ENCODE measurements at regions not wholly inside any gene's neighbourhood (a gene's known extent, or its start where the extent isn't known, plus 50 kb on each side); places are given as distances from the start of the nearest gene placed in this dataset.
"Not testable (repeated sequence)": the region's sequence is repeated elsewhere in the genome, so short reads cannot be mapped to it uniquely, and the experiment has no call there.

DNA sequence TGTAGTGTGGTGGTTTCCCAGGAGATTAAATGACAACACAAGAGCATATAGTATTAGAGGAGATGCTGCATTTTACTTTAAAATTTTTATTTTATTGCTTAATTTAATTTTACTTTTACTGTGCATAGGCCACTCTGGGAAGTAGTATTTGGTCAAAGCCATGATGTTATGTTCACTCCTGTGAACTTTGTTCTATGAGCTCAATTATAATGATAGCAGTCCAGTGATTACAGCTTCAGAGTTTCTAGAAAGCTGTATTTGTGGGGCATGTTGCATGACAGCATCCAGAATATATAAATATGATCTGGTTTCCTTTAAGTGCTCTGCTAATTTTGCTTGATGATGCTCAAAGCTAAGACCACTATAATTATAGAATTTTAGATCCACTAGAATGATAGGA is 338.6 kb downstream of the NSUN3 start:
- TF ChIP-seq, protein P1, sequence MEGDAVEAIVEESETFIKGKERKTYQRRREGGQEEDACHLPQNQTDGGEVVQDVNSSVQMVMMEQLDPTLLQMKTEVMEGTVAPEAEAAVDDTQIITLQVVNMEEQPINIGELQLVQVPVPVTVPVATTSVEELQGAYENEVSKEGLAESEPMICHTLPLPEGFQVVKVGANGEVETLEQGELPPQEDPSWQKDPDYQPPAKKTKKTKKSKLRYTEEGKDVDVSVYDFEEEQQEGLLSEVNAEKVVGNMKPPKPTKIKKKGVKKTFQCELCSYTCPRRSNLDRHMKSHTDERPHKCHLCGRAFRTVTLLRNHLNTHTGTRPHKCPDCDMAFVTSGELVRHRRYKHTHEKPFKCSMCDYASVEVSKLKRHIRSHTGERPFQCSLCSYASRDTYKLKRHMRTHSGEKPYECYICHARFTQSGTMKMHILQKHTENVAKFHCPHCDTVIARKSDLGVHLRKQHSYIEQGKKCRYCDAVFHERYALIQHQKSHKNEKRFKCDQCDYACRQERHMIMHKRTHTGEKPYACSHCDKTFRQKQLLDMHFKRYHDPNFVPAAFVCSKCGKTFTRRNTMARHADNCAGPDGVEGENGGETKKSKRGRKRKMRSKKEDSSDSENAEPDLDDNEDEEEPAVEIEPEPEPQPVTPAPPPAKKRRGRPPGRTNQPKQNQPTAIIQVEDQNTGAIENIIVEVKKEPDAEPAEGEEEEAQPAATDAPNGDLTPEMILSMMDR (IDR thresholded peaks at IDR 0.05; ENCODE audit: insufficient read depth, missing control alignments), result no peak
- no peak for FAIRE-seq
- no peak for DNase-seq (ENCODE audit: insufficient read length, low spot score)

DNA sequence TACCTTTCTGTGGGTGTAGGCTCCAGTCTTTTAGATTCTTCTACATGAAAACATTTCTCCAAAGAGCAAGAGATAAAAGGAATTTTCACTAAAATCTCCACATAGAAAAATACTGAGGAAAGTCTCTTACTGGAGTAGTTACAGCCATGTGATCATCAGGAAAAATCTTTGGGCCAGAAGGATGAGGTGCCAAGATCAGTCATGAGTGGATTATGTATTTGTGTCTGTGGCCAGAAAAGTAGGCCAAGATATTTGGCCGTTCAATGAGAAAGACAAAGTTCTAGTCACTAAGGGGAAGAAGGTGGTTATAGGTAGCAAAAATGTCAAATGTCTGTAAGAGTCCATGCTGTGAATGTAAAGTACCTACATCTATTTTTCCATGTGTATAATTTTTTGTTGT is 339.3 kb downstream of the NSUN3 start:
- no peak for FAIRE-seq

GRCh38 chr3:94405258-94406035 is 342.6 kb downstream of the NSUN3 start:
- DNase-seq (ENCODE audit: insufficient read length, low spot score), result no peak

More for the DNA sequence above, 339.3 kb downstream of the NSUN3 start:
- DNase-seq (ENCODE audit: insufficient read length, low spot score), result no peak
- TF ChIP-seq, protein P1 (IDR thresholded peaks at IDR 0.05; ENCODE audit: insufficient read depth, missing control alignments), result no peak

GRCh38 chr3:94406595-94406994 is 343.7 kb downstream of the NSUN3 start:
- TF ChIP-seq, protein P1 (IDR thresholded peaks at IDR 0.05; ENCODE audit: insufficient read depth, missing control alignments), result no peak
- FAIRE-seq (no peak), DNase-seq (ENCODE audit: insufficient read length, low spot score) (no peak)

More at GRCh38 chr3:94405258-94406035, 342.6 kb downstream of the NSUN3 start:
- TF ChIP-seq, protein P1 (IDR thresholded peaks at IDR 0.05; ENCODE audit: insufficient read depth, missing control alignments), result no peak
- FAIRE-seq, result no peak

DNA sequence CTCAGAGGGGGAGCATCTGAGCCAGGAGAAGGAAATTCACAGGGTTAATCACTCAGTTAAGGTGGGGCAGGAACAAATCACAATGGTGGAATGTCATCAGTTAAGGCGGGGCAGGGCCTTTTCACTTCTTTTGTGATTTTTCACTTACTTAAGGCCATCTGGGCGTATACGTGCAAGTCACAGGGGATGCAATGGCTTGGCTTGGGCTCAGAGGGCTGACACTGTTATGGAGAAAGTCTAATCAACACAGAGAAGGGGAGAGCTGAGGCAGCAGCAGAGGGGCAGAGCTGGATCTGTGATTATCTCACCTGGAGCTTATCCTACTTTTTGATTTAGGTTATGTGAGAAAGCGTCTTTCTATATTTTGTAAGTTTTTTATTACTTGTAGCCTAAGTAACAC is 350.1 kb downstream of the NSUN3 start:
- not testable (repeated sequence) for FAIRE-seq; DNase-seq (ENCODE audit: insufficient read length, low spot score)

- DNase-seq (ENCODE audit: insufficient read length, low spot score) (no peak), FAIRE-seq (no peak)
- TF ChIP-seq, protein P1 (IDR thresholded peaks at IDR 0.05; ENCODE audit: insufficient read depth, missing control alignments), result no peak
Observed at GRCh38 chr3:94413336-94414108, 350.7 kb downstream of the NSUN3 start.

GRCh38 chr3:94414418-94414817 is 351.6 kb downstream of the NSUN3 start:
- FAIRE-seq, result no peak
- TF ChIP-seq, protein P1 (IDR thresholded peaks at IDR 0.05; ENCODE audit: insufficient read depth, missing control alignments), result no peak

More at GRCh38 chr3:94414418-94414817, 351.6 kb downstream of the NSUN3 start:
- DNase-seq (ENCODE audit: insufficient read length, low spot score), result no peak
